Femur (tissue), 1 donor: ENCODE measurements at regions not wholly inside any gene's neighbourhood (a gene's known extent, or its start where the extent isn't known, plus 50 kb on each side); places are given as distances from the start of the nearest gene placed in this dataset.
A peak's percentile ranks its signal among the peaks of the same experiment; 100 is the strongest.

Experiments
- DNase-seq: peaks from one replicate; pipeline ENCODE4 v3.0.0-alpha.2; 2017

DNA sequence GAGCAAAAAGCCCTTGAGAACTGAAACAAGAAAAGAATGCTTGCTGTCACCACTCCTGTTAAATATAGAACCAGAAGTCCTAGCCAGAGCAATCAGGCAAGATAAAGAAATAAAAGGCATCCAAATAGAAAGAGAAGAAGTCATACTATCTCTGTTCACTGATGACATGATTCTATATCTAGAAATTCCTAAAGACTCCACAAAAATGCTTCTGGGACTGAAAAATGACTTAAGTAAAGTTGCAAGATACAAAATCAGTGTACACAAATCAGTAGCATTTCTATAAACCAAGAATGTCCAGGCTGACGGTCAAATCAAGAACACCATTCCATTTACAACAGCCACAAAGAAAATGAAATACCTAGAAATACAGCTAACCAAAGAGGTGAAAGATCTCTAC is 552.7 kb upstream of the SLIT2 start:
- no peak for DNase-seq

- DNase-seq = no peak
Measured at GRCh38 chr4:19694812-19695211, 556.9 kb upstream of the SLIT2 start.

DNA sequence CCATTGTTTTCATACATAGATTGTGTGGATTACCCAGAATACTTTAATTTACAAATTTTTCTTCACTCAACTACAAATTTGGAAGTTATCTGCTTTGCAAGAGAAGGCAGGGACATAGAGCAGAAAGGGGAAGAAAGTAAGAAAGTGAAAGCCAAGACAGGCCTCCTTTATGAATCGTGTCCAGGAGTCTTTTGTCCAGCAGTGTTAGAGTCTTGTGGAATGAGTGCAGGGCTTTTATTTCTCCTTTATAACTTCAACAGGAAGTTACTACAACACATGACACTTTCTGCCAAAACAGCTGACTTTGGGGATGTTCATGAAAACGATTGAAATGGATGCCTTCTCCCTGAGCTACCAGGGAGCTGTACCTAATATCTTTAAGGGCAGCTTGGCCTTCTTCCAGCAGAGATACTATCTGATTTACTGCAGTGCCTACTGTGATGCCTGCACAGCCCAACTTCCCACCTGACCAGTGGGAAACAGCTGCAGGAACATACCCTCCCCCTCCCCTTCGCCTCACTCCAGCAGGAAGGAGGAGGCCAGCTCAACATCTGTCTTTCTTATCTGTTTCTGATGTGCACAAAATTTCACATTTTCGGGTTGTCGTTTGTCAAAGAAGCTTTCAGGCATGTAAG is 557.7 kb upstream of the SLIT2 start:
- DNase-seq = peak; percentile 53

DNA sequence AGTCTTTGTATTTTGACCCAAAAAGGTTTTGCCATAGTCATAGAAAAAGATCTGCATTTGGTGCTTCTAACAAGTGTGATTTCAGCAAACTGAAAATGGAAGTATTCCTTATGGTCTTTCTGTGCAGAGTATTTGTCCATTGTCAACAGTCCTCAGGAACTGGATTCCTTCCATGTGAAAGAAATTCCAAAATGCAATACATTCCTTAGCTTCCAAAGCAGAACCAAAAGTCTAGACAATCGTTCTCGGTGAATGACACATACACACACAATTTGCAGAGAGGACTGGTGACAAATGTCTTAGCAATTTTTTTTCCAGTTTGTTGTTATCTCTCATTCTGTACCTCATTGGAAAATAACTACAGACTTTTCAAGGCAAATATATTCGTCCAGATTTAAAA is 562.2 kb upstream of the SLIT2 start:
- no peak for DNase-seq

GRCh38 chr4:19686456-19686855 is 565.2 kb upstream of the SLIT2 start:
- no peak for DNase-seq

GRCh38 chr4:19684084-19684483 is 567.6 kb upstream of the SLIT2 start:
- no peak for DNase-seq

DNA sequence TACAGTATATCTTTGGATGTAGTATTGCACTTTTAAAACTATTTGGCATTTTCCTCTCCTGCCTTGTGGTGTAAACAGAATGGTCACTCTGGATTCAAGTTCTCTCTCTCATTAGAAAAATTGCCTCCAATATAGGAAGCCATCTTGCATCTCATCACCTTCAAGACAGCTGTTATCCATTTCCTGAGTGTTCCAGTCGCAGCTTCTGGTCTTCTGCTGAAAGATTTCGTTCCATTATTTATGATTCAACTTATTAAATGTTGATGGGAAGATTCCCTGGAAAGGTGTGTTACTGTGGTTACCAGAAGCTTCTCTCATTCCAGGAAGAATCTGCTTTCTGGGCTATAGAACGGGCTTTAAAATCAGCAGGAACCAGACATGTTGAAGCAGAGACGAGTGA is 568.3 kb upstream of the SLIT2 start:
- no peak for DNase-seq

GRCh38 chr4:19677211-19677610 is 574.5 kb upstream of the SLIT2 start:
- DNase-seq = no peak

- peak; percentile 51 for DNase-seq
Measured at GRCh38 chr4:19675172-19675811, 576.4 kb upstream of the SLIT2 start.

DNA sequence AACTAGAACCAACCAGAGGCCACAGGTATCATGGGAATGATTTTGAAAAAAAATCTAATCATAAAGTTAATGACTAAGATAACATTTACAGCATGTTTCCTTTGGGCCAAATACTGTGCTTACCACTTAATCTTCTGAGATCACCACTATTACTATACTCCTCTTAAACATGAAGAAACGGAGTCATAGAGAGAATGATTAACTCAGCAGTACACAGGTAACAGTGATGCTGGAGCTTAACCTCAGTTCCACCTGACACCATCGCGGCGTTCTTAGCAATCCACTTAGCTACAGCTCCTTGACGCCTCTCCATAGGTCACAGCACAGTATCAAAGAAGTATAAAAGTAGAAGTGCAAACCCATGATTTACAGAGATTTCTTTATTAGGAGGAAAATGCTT is 592.6 kb upstream of the SLIT2 start:
- DNase-seq = no peak

DNA sequence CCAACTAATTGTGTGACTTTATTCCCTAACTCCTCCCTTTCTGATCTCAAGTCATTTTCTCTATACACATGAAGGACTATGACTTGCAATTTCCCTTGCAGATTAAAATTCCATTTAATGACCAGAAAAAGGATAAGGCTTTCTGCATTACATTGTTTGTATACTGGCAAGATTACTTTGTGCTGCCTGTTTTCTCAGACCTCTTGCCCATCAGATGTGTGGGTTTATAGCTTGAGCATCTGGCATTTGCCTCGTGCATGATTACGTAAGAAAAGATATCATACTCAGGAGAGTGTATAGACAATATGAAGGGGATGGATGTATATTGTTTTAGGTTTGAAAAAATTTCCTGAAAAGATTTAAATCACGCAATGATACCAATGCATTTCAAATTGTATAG is 593.8 kb upstream of the SLIT2 start:
- no peak for DNase-seq

- no peak for DNase-seq
Measured at GRCh38 chr4:19655666-19656065, 596.0 kb upstream of the SLIT2 start.

DNA sequence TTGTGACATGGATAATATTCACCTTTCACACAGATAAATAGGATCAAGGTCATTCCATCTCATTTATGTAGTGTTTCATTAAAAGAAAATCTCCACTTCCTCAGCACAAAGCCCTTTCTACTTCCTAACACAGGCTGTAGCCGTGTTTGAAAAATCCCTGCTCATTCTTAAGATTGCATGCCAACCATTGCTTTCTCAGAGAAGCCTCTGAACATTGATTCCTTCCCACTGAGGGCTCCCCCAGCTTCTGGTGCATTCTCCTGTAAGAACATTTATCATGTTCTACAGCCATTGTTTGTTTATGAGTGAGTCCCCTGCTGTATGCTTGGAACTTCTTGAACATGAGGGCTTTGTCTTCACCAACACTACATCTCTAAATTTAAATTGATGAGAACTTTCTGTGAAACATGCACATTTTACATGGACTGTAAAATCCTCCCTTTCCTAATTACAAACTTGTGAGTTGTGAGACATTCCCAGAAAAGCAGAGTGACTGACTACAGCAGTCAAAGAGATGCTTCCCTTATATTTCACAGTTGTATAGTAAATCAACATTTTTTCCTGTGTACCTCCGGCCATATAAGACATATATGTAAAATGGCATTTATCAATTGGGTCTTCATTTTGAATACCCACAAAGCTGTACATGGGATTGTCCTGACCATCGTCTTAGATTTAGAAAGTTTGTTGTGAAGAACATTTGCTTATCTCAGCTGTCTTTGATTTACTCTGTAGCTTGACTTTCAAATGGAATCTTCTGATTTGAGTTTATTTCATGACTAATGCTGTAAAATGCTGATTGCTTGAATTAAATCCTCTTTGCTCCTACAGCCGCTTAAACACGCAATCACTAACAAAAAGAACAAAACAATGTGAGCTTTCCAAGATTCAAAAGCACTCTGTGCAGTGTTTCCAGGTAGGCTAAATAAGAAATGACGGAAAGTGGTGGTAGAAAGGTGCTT is 600.5 kb upstream of the SLIT2 start:
- DNase-seq = no peak

GRCh38 chr4:19645589-19645988 is 606.1 kb upstream of the SLIT2 start:
- DNase-seq = no peak

DNA sequence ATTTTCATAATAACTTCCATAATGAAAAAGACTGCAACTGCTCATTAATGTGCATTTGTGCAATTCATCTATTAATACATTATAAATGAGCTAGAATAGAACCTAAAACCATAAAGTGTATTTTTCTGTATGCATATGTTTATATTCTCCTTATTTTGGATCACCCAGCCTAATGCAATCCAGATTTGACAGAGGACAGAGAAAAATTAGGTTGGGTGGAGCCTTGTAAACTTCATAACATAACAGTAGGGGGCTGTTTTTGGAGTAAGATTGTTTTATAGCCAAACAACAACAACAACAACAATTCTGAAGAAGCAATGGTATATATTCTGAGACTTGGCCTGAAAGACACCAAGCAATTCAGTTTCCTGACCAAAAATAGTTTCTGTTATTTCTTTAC is 615.3 kb upstream of the SLIT2 start:
- no peak for DNase-seq

- DNase-seq = no peak
Measured at GRCh38 chr4:19631814-19632213, 619.9 kb upstream of the SLIT2 start.

GRCh38 chr4:19623866-19624265 is 627.8 kb upstream of the SLIT2 start:
- no peak for DNase-seq

- no peak for DNase-seq
Measured at GRCh38 chr4:19615086-19615689, 636.5 kb upstream of the SLIT2 start.

DNA sequence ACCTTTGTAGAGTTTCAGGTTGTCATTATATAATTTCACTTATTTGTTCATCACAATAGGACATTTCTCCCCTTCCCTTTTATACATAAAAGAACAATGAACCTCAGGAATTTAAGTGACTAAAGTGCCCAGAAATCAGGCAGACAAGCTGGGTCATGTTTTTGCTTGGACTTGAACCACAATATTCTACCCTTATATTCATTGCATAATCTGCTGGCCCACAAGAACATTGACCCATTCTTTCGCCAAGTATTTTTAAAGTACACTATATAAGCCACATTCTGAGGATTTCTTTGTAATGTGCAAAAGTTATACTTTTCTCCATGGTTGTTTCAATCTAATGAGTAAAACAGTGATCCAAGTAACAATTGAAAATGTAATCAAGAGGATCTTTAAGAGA is 637.5 kb upstream of the SLIT2 start:
- DNase-seq = no peak

GRCh38 chr4:19596342-19596741 is 655.4 kb upstream of the SLIT2 start:
- DNase-seq = no peak

DNA sequence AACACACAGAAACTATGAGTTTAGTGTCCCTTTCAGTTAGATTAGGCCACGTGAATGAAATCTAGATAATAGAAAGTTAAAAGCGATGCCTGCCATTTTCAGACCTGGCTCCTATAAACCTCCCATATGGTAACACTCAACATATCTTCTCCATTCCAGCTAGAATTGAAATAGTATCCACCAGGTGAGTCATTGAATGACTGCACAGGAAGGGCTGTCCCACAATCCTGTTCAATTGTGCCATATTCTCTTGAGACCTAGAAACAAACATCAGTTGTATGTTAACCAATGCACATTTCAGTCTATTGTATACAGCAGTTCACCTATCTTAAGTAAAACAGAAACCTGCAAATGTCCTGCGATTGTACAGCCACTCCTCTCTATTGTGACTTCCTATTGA is 659.3 kb upstream of the SLIT2 start:
- no peak for DNase-seq

- peak; percentile 23 for DNase-seq
Measured at GRCh38 chr4:19583827-19584569, 667.7 kb upstream of the SLIT2 start.

GRCh38 chr4:19580095-19580494 is 671.6 kb upstream of the SLIT2 start:
- DNase-seq = no peak
